Tibial nerve (tissue), 4 donors: ENCODE measurements at regions not wholly inside any gene's neighbourhood (a gene's known extent, or its start where the extent isn't known, plus 50 kb on each side); places are given as distances from the start of the nearest gene placed in this dataset.

ENCODE experiments used
- DNase-seq, 2 donors: peaks; one replicate each; pipeline ENCODE4 v3.0.0-alpha.2; 2019; ENCODE audit warnings: low spot score in 2 of 2
- H3K27ac ChIP-seq, 4 donors: fragments of 200-600 bp; sonication (generic) in 3 of 4; one replicate each; pipeline ENCODE4 v1.5.1; 2017 to 2019; ENCODE audit warnings: mild to moderate bottlenecking in 1 of 4
- H3K27me3 ChIP-seq, 2 donors: fragments of 200-600 bp; sonication (generic) in 1 of 2; one replicate each; pipeline versions ENCODE4 v1.5.1 to v1.6.0; 2017 to 2019
- H3K36me3 ChIP-seq, 3 donors: fragments of 200-600 bp; sonication (generic); one replicate each; pipeline ENCODE4 v1.5.1; 2018 to 2019
- H3K4me1 ChIP-seq, 4 donors: fragments of 200-600 bp; sonication (generic) in 3 of 4; one replicate each; pipeline ENCODE4 v1.5.1; 2017 to 2019
- H3K4me3 ChIP-seq, 4 donors: fragments of 200-600 bp; sonication (generic) in 3 of 4; one replicate each; pipeline ENCODE4 v1.5.1; 2017 to 2019; ENCODE audit warnings: mild to moderate bottlenecking in 1 of 4, moderate library complexity in 1 of 4
- H3K9me3 ChIP-seq, 4 donors: fragments of 200-600 bp; sonication (generic) in 3 of 4; one replicate each; pipeline ENCODE4 v1.5.1; 2017 to 2019
- EP300 ChIP-seq, 2 donors: sonication (generic); formaldehyde crosslinking; IDR thresholded peaks; one replicate each; pipeline ENCODE4 v1.6.1; 2017; ENCODE audit warnings: antibody characterized with exemption in 2 of 2, mild to moderate bottlenecking in 1 of 2
- POLR2A ChIP-seq, 2 donors: fragments of 450-650 bp; IDR thresholded peaks; one replicate each; pipeline ENCODE4 v1.6.1; 2017; ENCODE audit warnings: antibody characterized with exemption in 2 of 2, mild to moderate bottlenecking in 2 of 2, moderate library complexity in 2 of 2
- WGBS, 2 donors: methylation state at CpG; one replicate each; pipeline ENCODE4 v1.1.5; 2018; 5-methylcytosine and 5-hydroxymethylcytosine counted together
- TF ChIP-seq, protein P1 (sequence below), 5 experiments: fragments of 200-600 bp in 3 of 5; fragments of 450-650 bp in 2 of 5; sonication (generic) in 3 of 5; IDR thresholded peaks; one replicate each; pipeline ENCODE4 v1.5.1; 2016 to 2019; ENCODE audit warnings: antibody characterized with exemption in 5 of 5, mild to moderate bottlenecking in 3 of 5, moderate library complexity in 2 of 5

DNA sequence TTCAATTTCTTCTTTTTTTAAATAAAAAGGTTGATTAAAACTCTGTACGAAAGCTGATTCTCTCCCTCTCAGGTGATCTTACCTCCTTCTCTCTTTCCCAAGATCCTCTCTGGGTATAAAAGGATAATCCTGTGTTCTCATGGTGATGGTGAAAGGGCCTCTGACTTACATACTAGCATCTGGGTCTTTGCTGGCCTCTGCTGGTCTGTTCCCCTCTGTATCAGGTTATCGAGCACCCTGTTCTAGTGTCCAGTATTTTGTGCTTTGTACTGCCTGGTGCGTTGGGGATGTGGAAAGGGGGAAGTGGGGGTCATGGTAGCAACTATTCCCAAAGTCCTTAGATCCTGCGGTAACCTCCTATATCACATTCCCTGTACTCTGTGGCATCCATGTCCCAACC lies 328.9 kb downstream of the NR2F1-AS1 start:
- Histone ChIP-seq H3K9me3 (no peaks in the 10 kb centered on the region), H3K27me3 (no peaks in the 10 kb centered on the region), H3K36me3 (no peaks in the 10 kb centered on the region), H3K4me3 (no peak overlapping the region), H3K27ac (no peak overlapping the region), H3K4me1 (peaks cover 0 to 35% (median 3%) of the 10 kb centered on the region in 4 donors)
- TF ChIP-seq EP300 (IDR thresholded peaks at IDR 0.05) (no peak), POLR2A (IDR thresholded peaks at IDR 0.05) (no peak)
- TF ChIP-seq, protein P1, sequence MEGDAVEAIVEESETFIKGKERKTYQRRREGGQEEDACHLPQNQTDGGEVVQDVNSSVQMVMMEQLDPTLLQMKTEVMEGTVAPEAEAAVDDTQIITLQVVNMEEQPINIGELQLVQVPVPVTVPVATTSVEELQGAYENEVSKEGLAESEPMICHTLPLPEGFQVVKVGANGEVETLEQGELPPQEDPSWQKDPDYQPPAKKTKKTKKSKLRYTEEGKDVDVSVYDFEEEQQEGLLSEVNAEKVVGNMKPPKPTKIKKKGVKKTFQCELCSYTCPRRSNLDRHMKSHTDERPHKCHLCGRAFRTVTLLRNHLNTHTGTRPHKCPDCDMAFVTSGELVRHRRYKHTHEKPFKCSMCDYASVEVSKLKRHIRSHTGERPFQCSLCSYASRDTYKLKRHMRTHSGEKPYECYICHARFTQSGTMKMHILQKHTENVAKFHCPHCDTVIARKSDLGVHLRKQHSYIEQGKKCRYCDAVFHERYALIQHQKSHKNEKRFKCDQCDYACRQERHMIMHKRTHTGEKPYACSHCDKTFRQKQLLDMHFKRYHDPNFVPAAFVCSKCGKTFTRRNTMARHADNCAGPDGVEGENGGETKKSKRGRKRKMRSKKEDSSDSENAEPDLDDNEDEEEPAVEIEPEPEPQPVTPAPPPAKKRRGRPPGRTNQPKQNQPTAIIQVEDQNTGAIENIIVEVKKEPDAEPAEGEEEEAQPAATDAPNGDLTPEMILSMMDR (IDR thresholded peaks at IDR 0.05) = no peak
- no peak for DNase-seq
- WGBS, 2 donors = 89 to 100% methylated on average over 4 of the region's 4 CpGs

DNA sequence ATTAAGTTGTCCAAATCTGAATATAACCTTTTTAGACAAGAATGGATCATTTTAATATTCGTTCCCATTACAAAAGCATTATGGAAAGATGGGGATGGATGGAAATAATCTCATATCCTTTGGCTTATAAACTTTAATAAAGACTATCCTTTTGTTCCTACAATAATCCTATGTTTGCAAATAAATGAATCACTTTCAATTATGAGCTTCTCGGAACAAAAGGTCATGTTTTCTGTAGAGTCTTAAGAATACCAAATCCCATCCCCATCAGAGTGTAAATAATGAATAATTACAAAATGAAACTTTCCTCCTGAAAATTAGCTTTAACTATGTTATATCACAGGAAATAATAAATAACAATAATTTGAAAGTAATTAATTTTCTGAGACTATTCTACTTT lies 329.7 kb downstream of the NR2F1-AS1 start:
- TF ChIP-seq, protein P1 (IDR thresholded peaks at IDR 0.05) = no peak
- no peak for TF ChIP-seq POLR2A (IDR thresholded peaks at IDR 0.05)
- TF ChIP-seq EP300 (IDR thresholded peaks at IDR 0.05) = no peak
- Histone ChIP-seq H3K4me1 (peaks cover 0 to 43% (median 7%) of the 10 kb centered on the region in 4 donors), H3K36me3 (no peaks in the 10 kb centered on the region), H3K9me3 (no peaks in the 10 kb centered on the region), H3K27ac (no peak overlapping the region), H3K4me3 (no peak overlapping the region), H3K27me3 (no peaks in the 10 kb centered on the region)
- 55 to 65% methylated on average over 2 of the region's 2 CpGs for WGBS, 2 donors
- DNase-seq = no peak

DNA sequence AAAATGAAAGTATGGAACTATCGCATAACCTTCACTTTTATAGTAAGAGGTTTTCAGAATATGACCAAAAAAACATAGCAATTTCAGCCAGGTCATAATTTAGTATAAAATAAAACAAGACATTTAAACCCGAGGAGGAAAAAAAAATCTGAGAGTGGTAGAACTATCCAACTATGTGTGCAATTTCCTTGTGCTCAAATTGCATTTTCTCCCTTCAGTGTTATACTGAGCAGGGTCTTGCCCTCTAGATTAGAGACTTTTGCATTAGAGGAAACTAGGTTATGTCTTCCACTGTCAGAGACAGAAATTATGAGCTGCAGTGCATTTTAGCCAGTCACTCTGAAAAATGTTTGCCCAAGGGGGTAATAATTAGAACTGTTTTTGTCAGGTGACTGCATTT lies 330.6 kb downstream of the NR2F1-AS1 start:
- H3K36me3 ChIP-seq = no peaks in the 10 kb centered on the region
- peaks cover 0 to 52% (median 9%) of the 10 kb centered on the region in 4 donors for H3K4me1 ChIP-seq
- H3K27me3 ChIP-seq = no peaks in the 10 kb centered on the region
- TF ChIP-seq EP300 (IDR thresholded peaks at IDR 0.05) (no peak), POLR2A (IDR thresholded peaks at IDR 0.05) (no peak)
- TF ChIP-seq, protein P1 (IDR thresholded peaks at IDR 0.05) = no peak
- H3K9me3 ChIP-seq = no peaks in the 10 kb centered on the region
- H3K27ac ChIP-seq = peak overlapping the region in 3 of 4 donors; percentile 63 to 93 (median 86)
- 20 to 21% methylated on average over 2 of the region's 2 CpGs for WGBS, 2 donors
- H3K4me3 ChIP-seq = peak overlapping the region in 1 of 4 donors; percentile 48
- no peak for DNase-seq

DNA sequence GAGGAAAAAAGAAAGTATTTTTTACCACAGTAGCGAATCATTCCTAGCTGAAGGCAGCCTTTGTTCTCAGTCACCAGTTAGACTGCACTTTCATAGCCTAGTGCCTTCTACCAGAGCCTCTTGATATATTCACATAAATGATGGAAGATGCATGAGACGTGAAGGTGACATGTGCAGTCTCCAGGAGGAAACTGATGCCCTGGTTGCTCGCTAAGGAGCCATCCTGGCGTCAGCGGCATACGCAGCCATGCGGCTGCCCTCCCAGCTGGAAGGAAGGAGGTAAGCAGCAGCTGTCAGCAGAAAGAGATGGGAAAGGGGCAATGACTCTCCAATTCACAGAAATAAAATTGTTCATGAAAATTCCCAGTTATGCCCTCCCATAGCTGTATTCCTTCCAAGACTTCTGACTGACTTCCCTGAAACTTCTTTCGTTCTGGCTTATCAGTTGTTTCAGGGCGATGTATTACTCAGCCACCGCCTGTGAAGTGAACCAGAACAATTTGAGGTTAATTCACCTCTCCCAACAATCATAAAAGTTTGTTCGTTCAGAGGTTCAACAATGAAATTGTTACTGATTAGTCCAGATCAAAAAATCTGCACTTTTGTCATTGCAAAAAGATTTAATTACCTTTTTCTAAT lies 331.2 kb downstream of the NR2F1-AS1 start:
- DNase-seq = no peak
- 32 to 37% methylated on average over 11 of the region's 11 CpGs for WGBS, 2 donors
- Histone ChIP-seq H3K36me3 (no peaks in the 10 kb centered on the region), H3K27ac (peak overlapping the region; percentile 63 to 93 (median 76)), H3K9me3 (no peaks in the 10 kb centered on the region), H3K4me3 (peak overlapping the region; percentile 11 to 48 (median 34)), H3K27me3 (no peaks in the 10 kb centered on the region), H3K4me1 (peaks cover 0 to 59% (median 11%) of the 10 kb centered on the region in 4 donors)
- TF ChIP-seq, protein P1 (IDR thresholded peaks at IDR 0.05) = no peak
- peak in 1 of 2 donors; percentile 29 for TF ChIP-seq EP300 (IDR thresholded peaks at IDR 0.05)

DNA sequence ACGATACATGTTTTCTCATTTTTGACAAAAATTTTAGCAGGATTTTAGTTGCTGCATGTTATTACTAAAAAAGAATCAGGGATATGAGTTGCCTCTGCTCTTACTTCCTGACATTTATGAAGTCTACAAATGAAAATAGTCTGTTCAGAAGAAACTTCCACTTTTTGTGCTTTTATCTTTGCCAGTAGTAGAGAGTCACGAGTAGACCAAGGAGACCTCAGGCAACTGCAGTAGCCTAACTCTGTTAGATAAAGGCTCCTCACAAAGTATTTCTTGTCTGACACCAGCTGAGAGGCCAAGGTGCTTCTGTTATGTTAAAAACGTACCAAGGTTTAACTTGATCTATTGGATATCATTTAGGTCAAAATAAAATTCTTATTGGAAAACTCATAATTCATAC lies 333.9 kb downstream of the NR2F1-AS1 start:
- Histone ChIP-seq H3K4me3 (no peak overlapping the region), H3K27me3 (no peaks in the 10 kb centered on the region), H3K4me1 (peaks cover 0 to 75% (median 11%) of the 10 kb centered on the region in 4 donors), H3K36me3 (no peaks in the 10 kb centered on the region), H3K9me3 (no peaks in the 10 kb centered on the region), H3K27ac (peak overlapping the region in 3 of 4 donors; percentile 53 to 93 (median 86))
- WGBS, 2 donors = 38 to 44% methylated on average over 3 of the region's 3 CpGs
- DNase-seq = no peak
- TF ChIP-seq POLR2A (IDR thresholded peaks at IDR 0.05) = no peak
- TF ChIP-seq, protein P1 (IDR thresholded peaks at IDR 0.05) = no peak
- peak in 1 of 2 donors; percentile 7 for TF ChIP-seq EP300 (IDR thresholded peaks at IDR 0.05)
